OCI-LY3 (cell line): ENCODE measurements at regions not wholly inside any gene's neighbourhood (a gene's known extent, or its start where the extent isn't known, plus 50 kb on each side); places are given as distances from the start of the nearest gene placed in this dataset.

Experiments
- EZH2phosphoT487 ChIP-seq: fragments of 200-600 bp; shearing (Covaris generic); IDR thresholded peaks from 2 replicates; pipeline ENCODE4 v1.6.1; 2018; ENCODE audit warnings: antibody characterized with exemption, mixed run types, low read depth
- TF ChIP-seq, protein P1 (sequence below): fragments of 200-600, 300-600 bp; sonication (generic); IDR thresholded peaks from 2 replicates; pipeline ENCODE4 v1.5.1; 2014; ENCODE audit warnings: antibody characterized with exemption, low read length, low read depth

DNA sequence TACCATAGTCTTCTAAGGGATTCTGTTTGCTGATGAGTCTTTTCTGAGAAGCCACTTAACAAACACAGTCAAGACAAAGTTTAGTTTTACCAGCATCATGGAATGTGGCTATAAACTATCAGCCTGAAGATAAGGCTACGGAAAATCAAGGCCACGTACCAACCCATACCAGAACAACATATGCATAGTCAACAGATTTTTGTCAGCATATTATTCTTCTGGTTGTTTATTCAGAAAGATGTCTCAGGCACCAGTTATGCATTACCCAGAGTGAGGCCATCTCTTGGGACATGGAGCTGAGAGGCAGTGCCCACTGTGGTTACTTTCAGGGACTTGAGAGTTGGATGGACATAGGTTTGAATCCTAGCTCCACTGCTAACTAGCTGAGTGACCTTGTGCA, 60.4 kb downstream of the SOX2 start:
- TF ChIP-seq, protein P1, sequence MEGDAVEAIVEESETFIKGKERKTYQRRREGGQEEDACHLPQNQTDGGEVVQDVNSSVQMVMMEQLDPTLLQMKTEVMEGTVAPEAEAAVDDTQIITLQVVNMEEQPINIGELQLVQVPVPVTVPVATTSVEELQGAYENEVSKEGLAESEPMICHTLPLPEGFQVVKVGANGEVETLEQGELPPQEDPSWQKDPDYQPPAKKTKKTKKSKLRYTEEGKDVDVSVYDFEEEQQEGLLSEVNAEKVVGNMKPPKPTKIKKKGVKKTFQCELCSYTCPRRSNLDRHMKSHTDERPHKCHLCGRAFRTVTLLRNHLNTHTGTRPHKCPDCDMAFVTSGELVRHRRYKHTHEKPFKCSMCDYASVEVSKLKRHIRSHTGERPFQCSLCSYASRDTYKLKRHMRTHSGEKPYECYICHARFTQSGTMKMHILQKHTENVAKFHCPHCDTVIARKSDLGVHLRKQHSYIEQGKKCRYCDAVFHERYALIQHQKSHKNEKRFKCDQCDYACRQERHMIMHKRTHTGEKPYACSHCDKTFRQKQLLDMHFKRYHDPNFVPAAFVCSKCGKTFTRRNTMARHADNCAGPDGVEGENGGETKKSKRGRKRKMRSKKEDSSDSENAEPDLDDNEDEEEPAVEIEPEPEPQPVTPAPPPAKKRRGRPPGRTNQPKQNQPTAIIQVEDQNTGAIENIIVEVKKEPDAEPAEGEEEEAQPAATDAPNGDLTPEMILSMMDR: no peak
- no peak for TF ChIP-seq EZH2phosphoT487
